H9 (cell line): ENCODE measurements at regions not wholly inside any gene's neighbourhood (a gene's known extent, or its start where the extent isn't known, plus 50 kb on each side); places are given as distances from the start of the nearest gene placed in this dataset.

Experiments
- DNase-seq: peaks from one replicate; pipeline ENCODE4 v3.0.0-alpha.2; 2017
- H2AFZ ChIP-seq: one replicate; pipeline ENCODE4 v1.6.1; 2013; ENCODE audit warnings: mild to moderate bottlenecking, low read length, control low read depth, moderate library complexity
- H2AK5ac ChIP-seq: 2 replicates; pipeline ENCODE4 v1.6.1; 2013; ENCODE audit warnings: low read length, control low read depth, mixed read lengths; ENCODE audit not compliant: insufficient read length
- H2BK120ac ChIP-seq: one replicate; pipeline ENCODE4 v1.6.1; 2013; ENCODE audit warnings: low read depth, mild to moderate bottlenecking, low read length, control low read depth, inconsistent platforms; ENCODE audit not compliant: poor library complexity, severe bottlenecking
- H2BK12ac ChIP-seq: 2 replicates; pipeline ENCODE4 v1.6.1; 2013; ENCODE audit warnings: low read length, control low read depth, mixed read lengths, low read depth; ENCODE audit not compliant: insufficient read length
- H2BK15ac ChIP-seq: 2 replicates; pipeline ENCODE4 v1.6.1; 2013; ENCODE audit warnings: low read depth, low read length, control low read depth
- H2BK20ac ChIP-seq: one replicate; pipeline ENCODE4 v1.6.1; 2013; ENCODE audit warnings: low read depth, mild to moderate bottlenecking, low read length, control low read depth, inconsistent platforms; ENCODE audit not compliant: poor library complexity, severe bottlenecking
- H2BK5ac ChIP-seq: 2 replicates; pipeline ENCODE4 v1.6.1; 2013; ENCODE audit warnings: low read length, control low read depth, mixed read lengths; ENCODE audit not compliant: insufficient read length
- H3K14ac ChIP-seq: 2 replicates; pipeline ENCODE4 v1.6.1; 2013; ENCODE audit warnings: low read length, control low read depth; ENCODE audit not compliant: insufficient read depth
- H3K18ac ChIP-seq: 2 replicates; pipeline ENCODE4 v1.6.1; 2013; ENCODE audit warnings: low read depth, mild to moderate bottlenecking, mixed read lengths, low read length, control low read depth; ENCODE audit not compliant: insufficient read length
- H3K23ac ChIP-seq: 2 replicates; pipeline ENCODE4 v1.6.1; 2013; ENCODE audit warnings: low read length, control low read depth, mixed read lengths, low read depth; ENCODE audit not compliant: insufficient read length
- H3K23me2 ChIP-seq: 2 replicates; pipeline ENCODE4 v1.6.1; 2013; ENCODE audit warnings: low read depth, mild to moderate bottlenecking, mixed read lengths, low read length, control low read depth; ENCODE audit not compliant: insufficient read length, poor library complexity, severe bottlenecking
- H3K27ac ChIP-seq: 2 replicates; pipeline ENCODE4 v1.5.1; 2013; ENCODE audit warnings: low read length, control low read depth, mixed read lengths, low read depth; ENCODE audit not compliant: insufficient read length
- H3K27me3 ChIP-seq: 2 replicates; pipeline ENCODE4 v1.6.1; 2013; ENCODE audit warnings: low read length, control low read depth, inconsistent platforms; ENCODE audit not compliant: insufficient read depth
- H3K4ac ChIP-seq: 2 replicates; pipeline ENCODE4 v1.6.1; 2013; ENCODE audit warnings: low read depth, mild to moderate bottlenecking, control low read depth, inconsistent platforms, low read length, moderate library complexity
- H3K4me1 ChIP-seq: 2 replicates; pipeline ENCODE4 v1.6.1; 2013; ENCODE audit warnings: low read length, control low read depth, inconsistent platforms; ENCODE audit not compliant: insufficient read depth
- H3K4me2 ChIP-seq: 2 replicates; pipeline ENCODE4 v1.6.1; 2013; ENCODE audit warnings: low read length, control low read depth, mixed read lengths; ENCODE audit not compliant: insufficient read length, insufficient read depth
- H3K56ac ChIP-seq: 2 replicates; pipeline ENCODE4 v1.6.1; 2013; ENCODE audit warnings: low read depth, mild to moderate bottlenecking, mixed read lengths, low read length, control low read depth; ENCODE audit not compliant: insufficient read length
- H3K79me1 ChIP-seq: 2 replicates; pipeline ENCODE4 v1.6.1; 2013; ENCODE audit warnings: low read depth, mild to moderate bottlenecking, moderate library complexity, low read length, control low read depth, inconsistent platforms; ENCODE audit not compliant: insufficient read depth, poor library complexity, severe bottlenecking
- H3K79me2 ChIP-seq: 2 replicates; pipeline ENCODE4 v1.6.1; 2013; ENCODE audit warnings: low read length, control low read depth, inconsistent platforms; ENCODE audit not compliant: insufficient read depth
- H3K9ac ChIP-seq: 2 replicates; pipeline ENCODE4 v1.6.1; 2013; ENCODE audit warnings: low read length, control low read depth, mixed read lengths; ENCODE audit not compliant: insufficient read length; ENCODE audit errors: extremely low read depth
- H3K9me3 ChIP-seq: one replicate; pipeline ENCODE4 v1.6.1; 2013; ENCODE audit warnings: low read depth, low read length, inconsistent platforms; ENCODE audit not compliant: control insufficient read depth
- H3T11ph ChIP-seq: one replicate; pipeline ENCODE4 v1.6.1; 2013; ENCODE audit warnings: mild to moderate bottlenecking, low read length, control low read depth, inconsistent platforms
- H4K20me1 ChIP-seq: one replicate; pipeline ENCODE4 v1.6.1; 2013; ENCODE audit not compliant: control insufficient read depth, insufficient read length, insufficient read depth
- H4K5ac ChIP-seq: 2 replicates; pipeline ENCODE4 v1.6.1; 2013; ENCODE audit warnings: low read depth, mild to moderate bottlenecking, mixed read lengths, low read length, control low read depth; ENCODE audit not compliant: insufficient read length
- H4K8ac ChIP-seq: replicated peaks from 2 replicates; pipeline ENCODE4 v1.6.1; 2013; ENCODE audit warnings: low read length, control low read depth, mixed read lengths, low read depth; ENCODE audit not compliant: insufficient read length
- H4K91ac ChIP-seq: 2 replicates; pipeline ENCODE4 v1.6.1; 2013; ENCODE audit warnings: low read depth, mild to moderate bottlenecking, moderate library complexity, mixed read lengths, low read length, control low read depth; ENCODE audit not compliant: insufficient read length
- H3K27ac Mint-ChIP-seq, 3 experiments: 2 replicates in 2 of 3; 3 replicates in 1 of 3; pipeline ENCODE4 v1.8.0; 2020 to 2021; ENCODE audit warnings: mixed read lengths in 3 of 3, mild to moderate bottlenecking in 1 of 3, moderate library complexity in 1 of 3
- H3K27me3 Mint-ChIP-seq: 2 replicates; pipeline ENCODE4 v1.8.0; 2021; ENCODE audit warnings: low read depth, mild to moderate bottlenecking, moderate library complexity, mixed read lengths
- H3K36me3 Mint-ChIP-seq, 3 experiments: 2 replicates in 2 of 3; 3 replicates in 1 of 3; pipeline ENCODE4 v1.8.0; 2020 to 2021; ENCODE audit warnings: low read depth in 3 of 3, mixed read lengths in 3 of 3; ENCODE audit not compliant: insufficient read depth in 1 of 3
- H3K4me1 Mint-ChIP-seq, 2 experiments: 2 replicates each; pipeline ENCODE4 v1.8.0; 2020; ENCODE audit warnings: mixed read lengths in 2 of 2
- H3K4me3 Mint-ChIP-seq, 2 experiments: 2 replicates in 1 of 2; 3 replicates in 1 of 2; pipeline ENCODE4 v1.8.0; 2020 to 2021; ENCODE audit warnings: mild to moderate bottlenecking in 2 of 2, mixed read lengths in 2 of 2, moderate library complexity in 1 of 2
- H3K9me3 Mint-ChIP-seq, 2 experiments: 2 replicates in 1 of 2; 3 replicates in 1 of 2; pipeline ENCODE4 v1.8.0; 2020; ENCODE audit warnings: mild to moderate bottlenecking in 2 of 2, mixed read lengths in 2 of 2, moderate library complexity in 1 of 2
- CTCF ChIP-seq: fragments of 200-600 bp; sonication (generic); conservative IDR thresholded peaks from 3 replicates; pipeline ENCODE4 v1.8.0; 2021; ENCODE audit warnings: antibody characterized with exemption, mild to moderate bottlenecking
- WGBS: extraction: QIAGEN DNeasy Blood & Tissue Kit; methylation state at CpG from one replicate; pipeline ENCODE4 v1.1.7; 2013; ENCODE audit warnings: missing lambda C conversion rate, low lambda C conversion rate, mixed read lengths; ENCODE audit not compliant: insufficient read length; ENCODE audit errors: extremely low coverage; 5-methylcytosine and 5-hydroxymethylcytosine counted together

GRCh38 chr2:153388246-153388645 lies 90.3 kb downstream of the RPRM start:
- Histone ChIP-seq H2AFZ (no peak overlapping the region), H3K79me2 (no peaks in the 10 kb centered on the region), H3K4ac (no peak overlapping the region), H3K27ac (no peak overlapping the region), H3K4me2 (no peak overlapping the region), H2BK12ac (no peak overlapping the region), H3K23ac (no peak overlapping the region), H3K79me1 (no peaks in the 10 kb centered on the region), H2BK120ac (no peak overlapping the region), H3K9ac (no peak overlapping the region), H3K4me1 (peaks cover 3% of the 10 kb centered on the region; the same call in 1 of the 2 replicates), H3K9me3 (no peaks in the 10 kb centered on the region), H3K56ac (no peak overlapping the region), H4K8ac (no peak overlapping the region), H3K18ac (no peak overlapping the region), H3K27me3 (no peaks in the 10 kb centered on the region), H4K91ac (no peak overlapping the region), H4K20me1 (no peaks in the 10 kb centered on the region), H2BK15ac (no peak overlapping the region), H2BK20ac (no peak overlapping the region), H3T11ph (no peak overlapping the region), H2BK5ac (no peak overlapping the region), H2AK5ac (no peak overlapping the region), H4K5ac (no peak overlapping the region), H3K14ac (no peak overlapping the region), H3K23me2 (no peaks in the 10 kb centered on the region)
- no peak overlapping the region for H3K27ac Mint-ChIP-seq
- H3K4me3 Mint-ChIP-seq, result no peak overlapping the region
- peaks cover 2 to 7% of the 10 kb centered on the region in 2 experiments; a peak in 3 of 5 replicates for H3K9me3 Mint-ChIP-seq
- no peak for DNase-seq
- no peaks in the 10 kb centered on the region; the same call in 1 of the 2 replicates for H3K27me3 Mint-ChIP-seq
- H3K4me1 Mint-ChIP-seq, result peaks cover 21 to 37% of the 10 kb centered on the region in 2 experiments
- no peak for TF ChIP-seq CTCF
- H3K36me3 Mint-ChIP-seq, result peaks cover 0 to 4% (median 2%) of the 10 kb centered on the region in 3 experiments; a peak in 2 of 7 replicates
- WGBS, result no CpG with 5 or more reads among the region's 1 CpG
